ENCODE measurements at regions not wholly inside any gene's neighbourhood (a gene's known extent, or its start where the extent isn't known, plus 50 kb on each side); places are given as distances from the start of the nearest gene placed in this dataset.

DNA sequence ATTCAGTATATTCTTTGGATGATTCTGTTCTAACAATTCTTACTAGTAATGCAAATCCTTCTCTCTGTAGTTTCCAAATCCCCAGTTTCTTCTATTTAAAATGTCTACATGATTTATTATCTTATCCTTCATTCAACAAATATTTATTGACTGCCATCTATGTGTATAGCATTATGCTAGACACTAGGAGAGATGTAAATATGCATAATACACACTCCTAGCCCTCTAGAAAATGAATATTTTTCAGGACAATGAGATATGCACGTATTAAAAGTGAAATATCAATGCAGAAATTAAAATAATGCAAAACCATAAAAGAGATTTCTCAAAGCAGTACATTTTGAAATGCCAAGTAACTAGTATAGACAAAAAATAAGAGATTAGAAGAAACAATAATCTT, 293.5 kb upstream of the CNR1 start:
- no peak overlapping the region for H2AK5ac ChIP-seq (ENCODE audit: low read length)
- H3K79me1 ChIP-seq (ENCODE audit: low read length), result no peaks in the 10 kb centered on the region
- H3K36me3 ChIP-seq (ENCODE audit: control insufficient read depth, insufficient read depth, low read length), result no peaks in the 10 kb centered on the region
- no peak overlapping the region for H3K4ac ChIP-seq (ENCODE audit: low read depth, low read length)
- H3K27ac ChIP-seq (ENCODE audit: low read depth, low read length), result no peak overlapping the region
- no peak overlapping the region for H3K56ac ChIP-seq (ENCODE audit: low read length)
- H3K27me3 ChIP-seq (ENCODE audit: insufficient read depth, low read length, poor library complexity), result no peaks in the 10 kb centered on the region
- no peak overlapping the region for H3K18ac ChIP-seq (ENCODE audit: low read length)
- no CpG with 5 or more reads among the region's 1 CpG for WGBS (ENCODE audit: extremely low coverage, insufficient coverage, low lambda C conversion rate)
- H3K79me2 ChIP-seq (ENCODE audit: control insufficient read depth, insufficient read depth, low read length), result no peaks in the 10 kb centered on the region
- no peak overlapping the region for H4K5ac ChIP-seq (ENCODE audit: low read length)
- H3K4me3 ChIP-seq (ENCODE audit: low read length), result no peak overlapping the region
- no peaks in the 10 kb centered on the region for H3K4me1 ChIP-seq (ENCODE audit: control insufficient read depth, low read depth, low read length)
- no peak overlapping the region for H3K4me2 ChIP-seq (ENCODE audit: low read length)
- no peak overlapping the region for H3K9ac ChIP-seq (ENCODE audit: low read length)
- H2BK120ac ChIP-seq (ENCODE audit: low read depth, low read length), result no peak overlapping the region
- no peak overlapping the region for H4K8ac ChIP-seq (ENCODE audit: low read depth, low read length)
- no peak overlapping the region for H3K23ac ChIP-seq (ENCODE audit: low read length)
- no peak overlapping the region for H2BK15ac ChIP-seq (replicated peaks; ENCODE audit: low read depth)
- H2BK5ac ChIP-seq (ENCODE audit: low read length), result no peak overlapping the region
- DNase-seq, result no peak

- H3K27ac ChIP-seq (ENCODE audit: low read depth, low read length), result no peak overlapping the region
Measured at GRCh38 chr6:88459189-88459588, 293.0 kb upstream of the CNR1 start.

DNA sequence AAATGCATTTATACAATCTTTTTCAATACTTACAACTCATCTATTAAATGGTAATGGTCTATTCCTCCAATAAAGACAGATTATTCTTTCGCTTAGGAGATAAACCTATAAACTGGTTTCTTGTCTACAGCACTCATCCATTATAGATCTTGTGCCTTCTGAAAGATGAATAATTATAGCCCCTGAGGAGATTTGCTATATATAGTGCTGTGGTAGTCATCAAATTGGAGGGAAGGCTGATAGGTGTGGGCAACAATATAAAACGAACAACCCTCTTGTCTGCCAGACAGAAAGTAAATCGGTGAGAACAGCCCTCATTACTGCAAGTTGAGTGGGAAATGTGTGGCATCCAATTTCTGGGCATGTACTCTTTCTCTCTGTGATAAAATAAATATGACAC, 292.5 kb upstream of the CNR1 start:
- H3K27ac ChIP-seq (ENCODE audit: low read depth, low read length), result no peak overlapping the region
- no peak overlapping the region for H3K4me2 ChIP-seq (ENCODE audit: low read length)
- no peaks in the 10 kb centered on the region for H3K4me1 ChIP-seq (ENCODE audit: control insufficient read depth, low read depth, low read length)
- H3K56ac ChIP-seq (ENCODE audit: low read length), result no peak overlapping the region
- H2AK5ac ChIP-seq (ENCODE audit: low read length), result no peak overlapping the region
- no peaks in the 10 kb centered on the region for H3K79me1 ChIP-seq (ENCODE audit: low read length)
- H4K5ac ChIP-seq (ENCODE audit: low read length), result no peak overlapping the region
- H3K27me3 ChIP-seq (ENCODE audit: insufficient read depth, low read length, poor library complexity), result no peaks in the 10 kb centered on the region
- H3K4me3 ChIP-seq (ENCODE audit: low read length), result no peak overlapping the region
- H2BK5ac ChIP-seq (ENCODE audit: low read length), result no peak overlapping the region
- no peak overlapping the region for H3K4ac ChIP-seq (ENCODE audit: low read depth, low read length)
- no peak overlapping the region for H2BK120ac ChIP-seq (ENCODE audit: low read depth, low read length)
- H4K8ac ChIP-seq (ENCODE audit: low read depth, low read length), result no peak overlapping the region
- H3K36me3 ChIP-seq (ENCODE audit: control insufficient read depth, insufficient read depth, low read length), result no peaks in the 10 kb centered on the region
- DNase-seq, result no peak
- no peak overlapping the region for H2BK15ac ChIP-seq (replicated peaks; ENCODE audit: low read depth)
- H3K79me2 ChIP-seq (ENCODE audit: control insufficient read depth, insufficient read depth, low read length), result no peaks in the 10 kb centered on the region
- H3K9ac ChIP-seq (ENCODE audit: low read length), result no peak overlapping the region
- WGBS (ENCODE audit: extremely low coverage, insufficient coverage, low lambda C conversion rate), result no CpG with 5 or more reads among the region's 3 CpGs
- no peak overlapping the region for H3K23ac ChIP-seq (ENCODE audit: low read length)
- no peak overlapping the region for H3K18ac ChIP-seq (ENCODE audit: low read length)

More at GRCh38 chr6:88459189-88459588, 293.0 kb upstream of the CNR1 start:
- no peak for DNase-seq
- Histone ChIP-seq H3K18ac (ENCODE audit: low read length) (no peak overlapping the region), H2AK5ac (ENCODE audit: low read length) (no peak overlapping the region), H3K27me3 (ENCODE audit: insufficient read depth, low read length, poor library complexity) (no peaks in the 10 kb centered on the region), H3K79me2 (ENCODE audit: control insufficient read depth, insufficient read depth, low read length) (no peaks in the 10 kb centered on the region), H3K23ac (ENCODE audit: low read length) (no peak overlapping the region), H3K9ac (ENCODE audit: low read length) (no peak overlapping the region), H3K79me1 (ENCODE audit: low read length) (no peaks in the 10 kb centered on the region), H3K4me2 (ENCODE audit: low read length) (no peak overlapping the region), H3K36me3 (ENCODE audit: control insufficient read depth, insufficient read depth, low read length) (no peaks in the 10 kb centered on the region), H2BK15ac (replicated peaks; ENCODE audit: low read depth) (no peak overlapping the region), H3K4ac (ENCODE audit: low read depth, low read length) (no peak overlapping the region), H2BK5ac (ENCODE audit: low read length) (no peak overlapping the region), H4K5ac (ENCODE audit: low read length) (no peak overlapping the region), H3K4me1 (ENCODE audit: control insufficient read depth, low read depth, low read length) (no peaks in the 10 kb centered on the region), H4K8ac (ENCODE audit: low read depth, low read length) (no peak overlapping the region), H2BK120ac (ENCODE audit: low read depth, low read length) (no peak overlapping the region), H3K4me3 (ENCODE audit: low read length) (no peak overlapping the region), H3K56ac (ENCODE audit: low read length) (no peak overlapping the region)
- WGBS (ENCODE audit: extremely low coverage, insufficient coverage, low lambda C conversion rate), result no CpG with 5 or more reads among the region's 1 CpG

GRCh38 chr6:88456221-88456859, 290.2 kb upstream of the CNR1 start:
- no peak overlapping the region for H4K5ac ChIP-seq (ENCODE audit: low read length)
- no peak overlapping the region for H2BK5ac ChIP-seq (ENCODE audit: low read length)

GRCh38 chr6:88455317-88455716, 289.2 kb upstream of the CNR1 start:
- Histone ChIP-seq H2BK120ac (ENCODE audit: low read depth, low read length) (no peak overlapping the region), H3K4me2 (ENCODE audit: low read length) (no peak overlapping the region), H3K18ac (ENCODE audit: low read length) (no peak overlapping the region), H3K36me3 (ENCODE audit: control insufficient read depth, insufficient read depth, low read length) (no peaks in the 10 kb centered on the region), H3K27ac (ENCODE audit: low read depth, low read length) (no peak overlapping the region), H3K79me2 (ENCODE audit: control insufficient read depth, insufficient read depth, low read length) (no peaks in the 10 kb centered on the region), H3K79me1 (ENCODE audit: low read length) (no peaks in the 10 kb centered on the region), H3K4ac (ENCODE audit: low read depth, low read length) (no peak overlapping the region), H2BK15ac (replicated peaks; ENCODE audit: low read depth) (no peak overlapping the region), H4K5ac (ENCODE audit: low read length) (no peak overlapping the region), H2AK5ac (ENCODE audit: low read length) (no peak overlapping the region), H3K56ac (ENCODE audit: low read length) (no peak overlapping the region), H2BK5ac (ENCODE audit: low read length) (no peak overlapping the region), H4K8ac (ENCODE audit: low read depth, low read length) (no peak overlapping the region), H3K4me3 (ENCODE audit: low read length) (no peak overlapping the region), H3K4me1 (ENCODE audit: control insufficient read depth, low read depth, low read length) (no peaks in the 10 kb centered on the region), H3K9ac (ENCODE audit: low read length) (no peak overlapping the region), H3K23ac (ENCODE audit: low read length) (no peak overlapping the region), H3K27me3 (ENCODE audit: insufficient read depth, low read length, poor library complexity) (no peaks in the 10 kb centered on the region)
- no CpG with 5 or more reads among the region's 3 CpGs for WGBS (ENCODE audit: extremely low coverage, insufficient coverage, low lambda C conversion rate)
- no peak for DNase-seq

More at GRCh38 chr6:88456221-88456859, 290.2 kb upstream of the CNR1 start:
- Histone ChIP-seq H3K9ac (ENCODE audit: low read length) (no peak overlapping the region), H3K4ac (ENCODE audit: low read depth, low read length) (no peak overlapping the region), H3K23ac (ENCODE audit: low read length) (no peak overlapping the region), H3K18ac (ENCODE audit: low read length) (no peak overlapping the region), H3K4me2 (ENCODE audit: low read length) (no peak overlapping the region), H3K4me3 (ENCODE audit: low read length) (no peak overlapping the region), H3K4me1 (ENCODE audit: control insufficient read depth, low read depth, low read length) (no peaks in the 10 kb centered on the region), H3K56ac (ENCODE audit: low read length) (no peak overlapping the region), H3K79me1 (ENCODE audit: low read length) (no peaks in the 10 kb centered on the region), H3K36me3 (ENCODE audit: control insufficient read depth, insufficient read depth, low read length) (no peaks in the 10 kb centered on the region), H2AK5ac (ENCODE audit: low read length) (no peak overlapping the region), H2BK120ac (ENCODE audit: low read depth, low read length) (no peak overlapping the region), H3K27me3 (ENCODE audit: insufficient read depth, low read length, poor library complexity) (no peaks in the 10 kb centered on the region), H4K8ac (ENCODE audit: low read depth, low read length) (no peak overlapping the region), H3K27ac (ENCODE audit: low read depth, low read length) (no peak overlapping the region), H3K79me2 (ENCODE audit: control insufficient read depth, insufficient read depth, low read length) (no peaks in the 10 kb centered on the region), H2BK15ac (replicated peaks; ENCODE audit: low read depth) (no peak overlapping the region)
- DNase-seq, result no peak
- WGBS (ENCODE audit: extremely low coverage, insufficient coverage, low lambda C conversion rate), result no CpG with 5 or more reads among the region's 1 CpG

GRCh38 chr6:88454658-88455057, 288.5 kb upstream of the CNR1 start:
- no peak overlapping the region for H3K4ac ChIP-seq (ENCODE audit: low read depth, low read length)
- no peak overlapping the region for H3K9ac ChIP-seq (ENCODE audit: low read length)
- H2BK15ac ChIP-seq (replicated peaks; ENCODE audit: low read depth), result no peak overlapping the region
- no peaks in the 10 kb centered on the region for H3K79me1 ChIP-seq (ENCODE audit: low read length)
- no peak overlapping the region for H3K4me3 ChIP-seq (ENCODE audit: low read length)
- H3K79me2 ChIP-seq (ENCODE audit: control insufficient read depth, insufficient read depth, low read length), result no peaks in the 10 kb centered on the region
- no peak overlapping the region for H4K5ac ChIP-seq (ENCODE audit: low read length)
- H3K4me2 ChIP-seq (ENCODE audit: low read length), result no peak overlapping the region
- WGBS (ENCODE audit: extremely low coverage, insufficient coverage, low lambda C conversion rate), result no CpG with 5 or more reads among the region's 2 CpGs
- no peak overlapping the region for H2BK5ac ChIP-seq (ENCODE audit: low read length)
- H2AK5ac ChIP-seq (ENCODE audit: low read length), result no peak overlapping the region
- no peaks in the 10 kb centered on the region for H3K27me3 ChIP-seq (ENCODE audit: insufficient read depth, low read length, poor library complexity)
- H2BK120ac ChIP-seq (ENCODE audit: low read depth, low read length), result no peak overlapping the region
- H3K36me3 ChIP-seq (ENCODE audit: control insufficient read depth, insufficient read depth, low read length), result no peaks in the 10 kb centered on the region
- no peaks in the 10 kb centered on the region for H3K4me1 ChIP-seq (ENCODE audit: control insufficient read depth, low read depth, low read length)
- no peak overlapping the region for H4K8ac ChIP-seq (ENCODE audit: low read depth, low read length)
- H3K23ac ChIP-seq (ENCODE audit: low read length), result no peak overlapping the region
- no peak overlapping the region for H3K18ac ChIP-seq (ENCODE audit: low read length)
- DNase-seq, result no peak
- no peak overlapping the region for H3K56ac ChIP-seq (ENCODE audit: low read length)
- H3K27ac ChIP-seq (ENCODE audit: low read depth, low read length), result no peak overlapping the region
